ENCODE measurements at regions not wholly inside any gene's neighbourhood (a gene's known extent, or its start where the extent isn't known, plus 50 kb on each side); places are given as distances from the start of the nearest gene placed in this dataset.

DNA sequence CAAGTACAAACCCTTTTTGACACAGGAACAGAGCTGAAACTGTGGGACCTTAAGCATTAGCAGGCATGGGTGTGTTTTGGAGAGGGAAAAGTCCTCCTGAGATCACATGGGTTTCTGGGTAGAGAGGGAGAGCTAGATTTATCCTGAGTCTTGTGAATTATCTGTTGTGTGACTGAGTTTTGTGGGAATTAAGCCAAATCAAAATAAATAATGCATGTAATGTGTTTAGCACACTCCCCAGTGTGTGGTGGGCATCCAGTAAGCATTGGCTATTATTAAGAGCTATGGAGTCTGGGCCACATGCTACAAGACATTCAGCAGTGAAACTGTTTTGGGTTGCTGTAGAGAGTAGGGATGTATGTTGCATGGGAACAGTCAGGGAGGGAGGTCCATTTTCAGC, 75.3 kb upstream of the JAG1 start:
- intact Hi-C loops (cut with micrococcal nuclease), result no loop called here
- H3K27me3 Mint-ChIP-seq (ENCODE audit: insufficient read depth), result peaks cover 3% of the 10 kb centered on the region
- no peak overlapping the region for H3K4me3 Mint-ChIP-seq
- no peak overlapping the region for H3K27ac Mint-ChIP-seq
- no peaks in the 10 kb centered on the region for H3K4me1 Mint-ChIP-seq (ENCODE audit: low read depth)
- DNase-seq (ENCODE audit: low spot score), result no peak
- H3K9me3 Mint-ChIP-seq, result no peaks in the 10 kb centered on the region
- no peaks in the 10 kb centered on the region for H3K36me3 Mint-ChIP-seq (ENCODE audit: low read depth)

DNA sequence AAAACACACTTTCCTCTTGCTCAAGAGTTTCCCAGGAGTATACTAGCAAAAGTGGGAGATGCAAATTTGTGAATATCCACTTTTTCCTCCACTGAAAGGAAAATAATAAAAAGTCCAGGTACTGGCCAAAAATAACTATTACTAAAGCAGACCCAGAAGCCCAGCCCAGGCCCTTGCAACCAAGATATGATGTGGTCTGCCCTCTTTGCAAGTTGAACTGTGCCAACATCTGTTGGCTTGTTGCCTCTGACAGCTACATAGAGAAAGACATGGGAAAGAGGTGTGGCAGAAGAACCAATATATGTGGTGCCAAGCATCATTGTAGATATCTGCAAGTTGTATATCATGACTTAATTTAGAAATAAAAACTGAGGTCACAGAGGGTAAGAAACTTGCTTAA, 78.4 kb upstream of the JAG1 start:
- Mint-ChIP-seq H3K9me3 (no peaks in the 10 kb centered on the region), H3K36me3 (ENCODE audit: low read depth) (no peaks in the 10 kb centered on the region), H3K27me3 (ENCODE audit: insufficient read depth) (peaks cover 3% of the 10 kb centered on the region), H3K27ac (no peak overlapping the region), H3K4me3 (no peak overlapping the region), H3K4me1 (ENCODE audit: low read depth) (no peaks in the 10 kb centered on the region)
- DNase-seq (ENCODE audit: low spot score), result no peak
- intact Hi-C loops (cut with micrococcal nuclease), result no loop called here

DNA sequence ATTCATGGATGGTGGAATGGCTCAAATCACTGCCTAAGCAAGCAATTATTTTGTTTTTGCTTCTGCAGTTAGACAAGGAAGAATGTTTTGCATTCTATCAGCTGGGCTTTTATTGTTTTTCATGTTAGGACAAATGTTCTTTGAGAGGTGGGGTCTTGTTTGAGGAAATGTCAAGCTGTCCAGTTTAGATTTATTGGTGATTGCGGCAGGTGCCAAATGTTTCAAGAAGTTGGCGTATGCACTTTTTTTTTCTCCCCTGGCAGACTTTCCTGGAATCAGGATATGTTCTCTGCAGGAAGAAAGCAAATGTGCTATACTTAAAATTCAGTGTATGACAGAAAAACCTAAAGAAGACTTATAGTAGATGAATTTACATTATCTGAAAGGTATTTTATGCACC, 81.0 kb upstream of the JAG1 start:
- Mint-ChIP-seq H3K36me3 (ENCODE audit: low read depth) (no peaks in the 10 kb centered on the region), H3K27ac (no peak overlapping the region), H3K27me3 (ENCODE audit: insufficient read depth) (no peaks in the 10 kb centered on the region), H3K9me3 (no peaks in the 10 kb centered on the region), H3K4me3 (no peak overlapping the region), H3K4me1 (ENCODE audit: low read depth) (no peaks in the 10 kb centered on the region)
- no peak for DNase-seq (ENCODE audit: low spot score)
- intact Hi-C loops (cut with micrococcal nuclease), result no loop called here

DNA sequence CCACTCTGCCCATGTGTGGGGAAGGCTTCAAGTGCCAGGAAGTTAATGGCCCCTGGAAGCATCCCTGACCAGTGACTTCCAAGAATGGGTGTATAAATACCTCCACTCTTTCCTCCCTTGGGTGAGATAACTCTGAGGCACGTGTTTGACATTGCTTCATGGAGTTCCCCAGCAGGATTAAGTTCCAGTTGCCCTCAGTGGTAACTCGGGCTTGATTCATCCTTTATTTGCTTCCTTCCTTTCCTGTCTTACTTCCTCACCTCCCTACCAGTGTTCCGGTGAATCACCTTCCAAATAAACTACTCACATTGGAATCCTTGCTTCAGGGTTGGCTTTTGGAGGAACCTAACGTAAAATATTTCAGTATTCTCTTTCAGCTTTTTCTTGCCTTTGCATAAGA, 84.6 kb upstream of the JAG1 start:
- Mint-ChIP-seq H3K27ac (no peak overlapping the region), H3K9me3 (no peaks in the 10 kb centered on the region), H3K36me3 (ENCODE audit: low read depth) (no peaks in the 10 kb centered on the region), H3K4me1 (ENCODE audit: low read depth) (no peaks in the 10 kb centered on the region), H3K4me3 (no peak overlapping the region), H3K27me3 (ENCODE audit: insufficient read depth) (no peaks in the 10 kb centered on the region)
- no peak for DNase-seq (ENCODE audit: low spot score)
- intact Hi-C loops (cut with micrococcal nuclease), result no loop called here

DNA sequence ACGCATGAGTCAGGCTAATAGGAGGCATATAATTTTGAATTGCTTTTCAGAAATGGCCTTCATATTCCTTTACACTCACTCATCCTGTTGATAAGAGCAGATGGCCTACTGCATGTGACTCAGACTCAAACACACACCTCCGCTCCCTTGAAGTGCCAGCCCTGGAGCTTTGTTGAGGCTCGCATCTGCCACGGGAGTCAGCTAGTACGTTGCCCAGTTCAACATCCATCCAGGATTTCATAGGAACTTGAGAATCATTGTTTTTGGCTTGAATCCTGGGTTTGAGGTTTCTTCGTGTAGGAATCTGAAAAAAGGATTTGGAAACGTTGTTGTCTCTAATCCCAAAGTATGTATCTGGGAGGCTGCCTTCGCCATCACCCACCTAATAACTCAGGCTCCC, 87.4 kb upstream of the JAG1 start:
- Mint-ChIP-seq H3K36me3 (ENCODE audit: low read depth) (no peaks in the 10 kb centered on the region), H3K9me3 (no peaks in the 10 kb centered on the region), H3K4me3 (no peak overlapping the region), H3K27me3 (ENCODE audit: insufficient read depth) (no peaks in the 10 kb centered on the region), H3K27ac (no peak overlapping the region), H3K4me1 (ENCODE audit: low read depth) (no peaks in the 10 kb centered on the region)
- intact Hi-C loops (cut with micrococcal nuclease), result no loop called here
- DNase-seq (ENCODE audit: low spot score), result no peak

DNA sequence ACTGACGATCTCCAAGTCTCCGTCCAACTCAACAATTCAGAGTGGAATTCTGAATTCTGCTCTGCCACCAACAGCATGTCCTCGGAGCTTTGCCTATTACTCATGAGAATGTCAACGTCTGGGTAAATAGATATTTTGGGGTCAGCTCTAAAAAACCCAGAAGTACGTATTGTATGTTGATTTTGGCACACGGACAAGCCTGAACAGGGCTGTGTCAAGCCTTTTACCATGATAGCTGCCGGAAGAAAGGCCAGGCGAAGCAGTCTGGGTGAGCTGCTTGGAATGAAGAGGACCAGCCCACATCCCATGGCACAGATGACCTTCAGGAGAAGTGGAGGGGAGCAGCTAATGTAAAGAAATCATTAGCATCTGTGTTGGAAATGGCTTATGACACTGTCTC, 88.0 kb upstream of the JAG1 start:
- Mint-ChIP-seq H3K4me3 (no peak overlapping the region), H3K4me1 (ENCODE audit: low read depth) (no peaks in the 10 kb centered on the region), H3K36me3 (ENCODE audit: low read depth) (no peaks in the 10 kb centered on the region), H3K27me3 (ENCODE audit: insufficient read depth) (no peaks in the 10 kb centered on the region), H3K27ac (no peak overlapping the region), H3K9me3 (no peaks in the 10 kb centered on the region)
- no peak for DNase-seq (ENCODE audit: low spot score)
- intact Hi-C loops (cut with micrococcal nuclease), result no loop called here

DNA sequence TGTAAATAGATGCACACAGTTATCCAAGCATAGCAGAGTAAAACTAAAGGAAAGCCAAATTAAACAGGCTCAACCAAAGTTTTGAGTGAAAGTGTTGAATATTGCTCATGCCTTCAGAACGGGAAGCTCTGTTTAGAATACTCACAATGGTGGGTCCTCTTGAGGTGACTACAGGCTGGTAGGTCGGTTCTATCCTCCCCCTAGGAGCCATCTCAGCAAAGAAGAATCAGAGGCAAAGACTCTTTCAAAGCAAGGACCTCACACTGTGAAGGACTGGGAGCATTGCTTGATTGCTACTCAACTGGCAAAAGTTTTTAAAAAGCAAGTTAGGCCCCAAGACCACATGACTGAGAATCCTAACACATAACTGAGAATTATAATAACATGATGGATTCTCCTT, 88.4 kb upstream of the JAG1 start:
- DNase-seq (ENCODE audit: low spot score), result no peak
- Mint-ChIP-seq H3K9me3 (no peaks in the 10 kb centered on the region), H3K27me3 (ENCODE audit: insufficient read depth) (no peaks in the 10 kb centered on the region), H3K4me1 (ENCODE audit: low read depth) (no peaks in the 10 kb centered on the region), H3K4me3 (no peak overlapping the region), H3K36me3 (ENCODE audit: low read depth) (no peaks in the 10 kb centered on the region), H3K27ac (no peak overlapping the region)
- intact Hi-C loops (cut with micrococcal nuclease), result no loop called here

DNA sequence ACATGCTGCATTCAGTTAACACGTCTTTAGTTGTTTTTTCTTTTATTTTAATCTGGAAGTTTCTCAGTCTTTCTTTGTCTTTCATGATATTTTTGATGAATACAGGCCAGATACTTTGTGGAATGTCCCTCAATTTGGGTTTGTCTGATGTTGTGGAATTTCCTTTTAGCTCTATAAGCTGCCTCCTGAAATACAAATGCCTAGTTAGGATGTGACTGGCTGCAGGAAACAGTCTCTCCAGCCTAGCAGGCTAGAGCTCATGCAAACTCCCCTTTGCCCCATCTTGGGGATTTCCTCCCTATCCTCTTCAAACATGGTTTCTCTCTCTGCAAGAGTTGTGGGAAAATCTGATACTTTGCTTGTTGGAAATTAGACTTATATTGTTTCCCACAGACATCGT, 89.3 kb upstream of the JAG1 start:
- Mint-ChIP-seq H3K36me3 (ENCODE audit: low read depth) (no peaks in the 10 kb centered on the region), H3K27ac (no peak overlapping the region), H3K4me3 (no peak overlapping the region), H3K9me3 (no peaks in the 10 kb centered on the region), H3K27me3 (ENCODE audit: insufficient read depth) (no peaks in the 10 kb centered on the region), H3K4me1 (ENCODE audit: low read depth) (no peaks in the 10 kb centered on the region)
- DNase-seq (ENCODE audit: low spot score), result no peak
- intact Hi-C loops (cut with micrococcal nuclease), result no loop called here

DNA sequence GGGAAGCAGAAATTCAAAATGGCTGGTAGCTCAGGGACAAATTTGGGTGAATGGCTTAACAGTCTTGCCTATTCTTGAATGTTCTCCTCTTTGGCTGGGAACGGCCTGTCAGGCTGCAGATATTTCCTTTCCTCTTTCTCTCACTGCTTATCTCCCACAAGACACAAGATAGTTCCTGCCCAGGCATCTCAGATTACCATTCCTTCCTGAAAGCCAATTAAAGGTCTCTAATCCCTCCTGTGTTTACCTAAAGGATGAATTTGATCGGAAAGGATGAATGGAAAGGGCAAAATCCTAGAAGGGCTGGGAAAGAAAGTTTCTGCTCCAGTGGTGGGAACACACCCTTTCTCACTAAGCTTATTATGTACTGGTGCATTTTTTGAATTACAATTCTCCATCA, 95.9 kb upstream of the JAG1 start:
- intact Hi-C loops (cut with micrococcal nuclease), result no loop called here
- no peak for DNase-seq (ENCODE audit: low spot score)
- Mint-ChIP-seq H3K27ac (no peak overlapping the region), H3K36me3 (ENCODE audit: low read depth) (no peaks in the 10 kb centered on the region), H3K4me1 (ENCODE audit: low read depth) (no peaks in the 10 kb centered on the region), H3K4me3 (no peak overlapping the region), H3K9me3 (no peaks in the 10 kb centered on the region), H3K27me3 (ENCODE audit: insufficient read depth) (no peaks in the 10 kb centered on the region)

DNA sequence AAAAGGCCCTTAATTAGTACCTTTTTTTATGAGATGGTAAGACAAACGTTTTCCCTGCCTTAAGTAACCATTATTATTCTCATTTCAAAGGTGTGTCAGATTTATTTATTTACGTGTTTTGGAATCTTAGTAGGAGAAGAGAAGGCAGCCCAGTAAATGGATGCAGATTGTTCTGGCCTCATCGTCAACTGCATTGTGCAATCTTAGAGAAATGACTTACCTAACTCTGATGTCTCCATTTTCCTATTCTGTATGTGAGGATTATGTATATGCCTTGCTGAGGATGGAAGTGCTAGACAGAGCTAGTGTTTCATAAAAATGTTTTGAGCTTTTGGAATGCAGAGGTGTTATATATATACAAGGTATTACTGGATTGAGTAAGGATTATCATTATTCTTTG, 97.0 kb upstream of the JAG1 start:
- H3K27me3 Mint-ChIP-seq (ENCODE audit: insufficient read depth), result peaks cover 3% of the 10 kb centered on the region
- H3K36me3 Mint-ChIP-seq (ENCODE audit: low read depth), result no peaks in the 10 kb centered on the region
- H3K27ac Mint-ChIP-seq, result no peak overlapping the region
- intact Hi-C loops (cut with micrococcal nuclease), result no loop called here
- no peak for DNase-seq (ENCODE audit: low spot score)
- no peaks in the 10 kb centered on the region for H3K9me3 Mint-ChIP-seq
- H3K4me1 Mint-ChIP-seq (ENCODE audit: low read depth), result no peaks in the 10 kb centered on the region
- H3K4me3 Mint-ChIP-seq, result no peak overlapping the region

DNA sequence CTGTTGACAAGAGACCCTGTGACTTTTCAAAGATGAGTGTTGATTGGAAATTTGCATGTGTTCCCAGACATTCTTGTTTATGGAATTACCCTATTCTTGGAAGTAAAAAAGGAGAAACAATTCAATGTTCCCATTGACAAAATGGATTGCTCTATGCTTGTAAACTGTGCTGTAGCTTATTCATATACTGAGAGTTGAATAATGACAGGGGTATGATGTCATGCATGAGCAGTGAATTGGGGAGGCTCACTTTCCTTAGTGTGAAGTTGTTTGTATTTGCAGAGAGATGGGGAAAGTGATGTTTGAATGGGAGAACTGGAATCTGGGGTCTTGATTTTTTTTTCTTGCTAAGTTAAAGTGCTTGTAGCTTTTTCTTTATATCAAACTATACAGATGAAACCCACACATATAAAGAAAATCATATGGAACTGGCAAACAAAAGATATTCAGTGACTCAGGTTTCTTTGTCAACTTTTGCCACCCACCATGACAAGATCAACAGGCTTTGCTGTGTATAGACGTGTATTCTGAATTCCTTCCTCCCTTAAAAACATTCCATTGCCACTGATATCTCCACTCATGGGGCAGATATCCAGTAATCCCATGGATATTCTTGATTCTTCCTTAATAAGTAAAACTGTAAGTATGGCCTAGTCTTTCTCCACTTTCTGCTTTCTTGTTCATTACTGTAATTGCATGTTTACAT, 97.8 kb upstream of the JAG1 start:
- Mint-ChIP-seq H3K4me3 (no peak overlapping the region), H3K27ac (no peak overlapping the region), H3K4me1 (ENCODE audit: low read depth) (no peaks in the 10 kb centered on the region), H3K9me3 (no peaks in the 10 kb centered on the region), H3K27me3 (ENCODE audit: insufficient read depth) (peaks cover 3% of the 10 kb centered on the region), H3K36me3 (ENCODE audit: low read depth) (no peaks in the 10 kb centered on the region)
- DNase-seq (ENCODE audit: low spot score), result no peak
- intact Hi-C loops (cut with micrococcal nuclease), result no loop called here

DNA sequence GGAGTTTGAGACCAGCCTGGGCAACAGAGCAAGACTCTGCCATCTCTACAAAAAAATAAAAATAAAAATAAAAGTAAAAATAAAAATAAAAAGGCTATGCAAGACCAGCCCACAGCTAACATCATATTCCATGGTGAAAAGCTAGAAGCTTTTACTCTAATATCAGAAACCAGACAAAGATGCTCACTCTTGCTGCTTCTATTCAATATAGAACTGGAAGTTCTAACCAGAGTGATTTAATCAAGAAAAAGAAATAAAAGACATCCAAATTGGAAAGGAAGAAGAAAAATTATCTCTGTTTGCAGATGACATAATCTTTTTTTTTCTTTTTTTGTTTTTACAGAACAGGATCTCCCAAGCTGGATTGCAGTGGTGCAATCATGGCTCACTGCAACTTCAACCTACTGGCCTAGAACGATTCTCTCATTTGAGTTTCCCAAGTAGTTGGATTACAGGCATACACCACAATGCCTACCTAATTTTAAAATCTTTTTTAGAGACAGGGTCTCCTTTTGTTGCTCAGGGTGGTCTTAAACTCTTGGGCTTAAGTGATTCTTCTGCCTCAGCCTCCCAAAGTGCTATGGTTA, 100.7 kb upstream of the JAG1 start:
- intact Hi-C loops (cut with micrococcal nuclease), result no loop called here
- no peak overlapping the region for H3K27ac Mint-ChIP-seq
- peaks cover 3% of the 10 kb centered on the region for H3K27me3 Mint-ChIP-seq (ENCODE audit: insufficient read depth)
- no peaks in the 10 kb centered on the region for H3K4me1 Mint-ChIP-seq (ENCODE audit: low read depth)
- no peaks in the 10 kb centered on the region for H3K9me3 Mint-ChIP-seq
- no peak for DNase-seq (ENCODE audit: low spot score)
- H3K36me3 Mint-ChIP-seq (ENCODE audit: low read depth), result no peaks in the 10 kb centered on the region
- H3K4me3 Mint-ChIP-seq, result no peak overlapping the region

DNA sequence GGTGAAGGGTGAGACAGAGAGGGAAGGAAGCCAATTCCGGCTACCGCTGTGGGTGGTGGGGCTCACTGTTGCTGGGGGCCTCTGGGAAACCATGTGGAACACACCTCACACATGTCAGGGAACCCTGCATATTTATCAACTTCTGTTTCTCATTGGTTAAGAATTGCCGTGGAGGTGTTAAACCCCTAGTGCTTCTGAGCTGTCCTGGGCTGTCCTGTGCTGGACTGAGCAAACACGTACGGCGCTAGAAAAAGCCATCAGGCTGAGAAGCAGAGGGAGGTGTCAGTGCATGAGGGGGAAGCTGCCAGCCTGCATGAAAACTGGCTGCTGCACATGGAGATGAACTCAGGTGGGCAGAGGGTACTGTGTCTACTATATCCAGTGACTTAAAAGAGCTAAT, 103.9 kb upstream of the JAG1 start:
- DNase-seq (ENCODE audit: low spot score), result no peak

DNA sequence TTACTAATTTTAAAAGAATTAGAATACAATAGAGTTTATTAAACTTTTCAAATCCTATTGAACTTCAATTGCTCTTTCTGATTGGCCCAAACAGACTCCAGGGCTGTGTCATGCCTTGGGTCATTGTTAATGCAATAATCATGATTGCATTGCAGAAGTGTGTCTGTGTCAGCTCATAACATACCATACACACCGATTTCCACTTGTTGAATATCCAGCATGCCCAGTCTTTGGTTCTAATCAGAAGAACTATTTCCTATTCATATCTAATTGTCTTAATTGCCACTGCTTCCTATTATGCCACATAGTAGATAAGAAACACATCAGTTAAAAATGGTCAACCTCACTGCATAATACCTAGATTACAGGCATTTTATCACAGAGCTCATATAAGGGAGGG, 106.1 kb upstream of the JAG1 start:
- Mint-ChIP-seq H3K9me3 (no peaks in the 10 kb centered on the region), H3K27me3 (ENCODE audit: insufficient read depth) (peaks cover 3% of the 10 kb centered on the region), H3K36me3 (ENCODE audit: low read depth) (no peaks in the 10 kb centered on the region), H3K4me3 (no peak overlapping the region), H3K4me1 (ENCODE audit: low read depth) (no peaks in the 10 kb centered on the region), H3K27ac (no peak overlapping the region)
- DNase-seq (ENCODE audit: low spot score), result no peak
- intact Hi-C loops (cut with micrococcal nuclease), result no loop called here

More for the DNA sequence above, 103.9 kb upstream of the JAG1 start:
- H3K4me1 Mint-ChIP-seq (ENCODE audit: low read depth), result no peaks in the 10 kb centered on the region
- intact Hi-C loops (cut with micrococcal nuclease), result no loop called here
- H3K27me3 Mint-ChIP-seq (ENCODE audit: insufficient read depth), result peaks cover 3% of the 10 kb centered on the region
- no peaks in the 10 kb centered on the region for H3K36me3 Mint-ChIP-seq (ENCODE audit: low read depth)
- no peak overlapping the region for H3K4me3 Mint-ChIP-seq
- no peaks in the 10 kb centered on the region for H3K9me3 Mint-ChIP-seq
- no peak overlapping the region for H3K27ac Mint-ChIP-seq

Measured in activated T-helper 1 cell treated with anti-CD3 and anti-CD28 coated beads, Interleukin-12 subunit alpha, Interleukin-12 subunit beta, Interleukin-2, Interleukin-4 antibody, amounts not matched to agents 30 ng/mL and 10 ng/mL and 1 ng/mL, durations not matched to agents 14 hours and 24 hours and 36 hours (primary cell).